GM23338 (cell line): ENCODE measurements at regions not wholly inside any gene's neighbourhood (a gene's known extent, or its start where the extent isn't known, plus 50 kb on each side); places are given as distances from the start of the nearest gene placed in this dataset.

Experiments
- ATAC-seq: fragments of 200-7000 bp; cut with Tn5 transposase; 3 replicates; pipeline ENCODE4 v1.9.1; 2020
- DNase-seq: peaks from one replicate; pipeline ENCODE4 v3.0.0-alpha.2; 2015; ENCODE audit warnings: low spot score
- H2AFZ ChIP-seq: fragments of 200-600 bp; sonication (generic); 2 replicates; pipeline ENCODE4 v1.8.0; 2016; ENCODE audit warnings: antibody characterized with exemption, mild to moderate bottlenecking, moderate library complexity
- H3F3A ChIP-seq: fragments of 200-600 bp; sonication (generic); replicated peaks from 2 replicates; pipeline ENCODE4 v1.8.0; 2017; ENCODE audit warnings: antibody characterized with exemption, mixed run types, low read depth
- H3K27ac ChIP-seq: fragments of 200-600 bp; sonication (generic); 2 replicates; pipeline ENCODE4 v1.6.1; 2016; ENCODE audit warnings: low read depth
- H3K27me3 ChIP-seq: fragments of 200-600 bp; sonication (generic); 2 replicates; pipeline ENCODE4 v1.8.0; 2016; ENCODE audit warnings: mild to moderate bottlenecking, mixed run types, moderate library complexity; ENCODE audit not compliant: insufficient read depth
- H3K36me3 ChIP-seq: fragments of 200-600 bp; sonication (generic); 2 replicates; pipeline ENCODE4 v1.8.0; 2016; ENCODE audit warnings: mild to moderate bottlenecking; ENCODE audit not compliant: insufficient read depth
- H3K4me1 ChIP-seq: fragments of 200-600 bp; sonication (generic); 2 replicates; pipeline ENCODE4 v1.8.0; 2016; ENCODE audit warnings: mild to moderate bottlenecking, moderate library complexity; ENCODE audit not compliant: insufficient read depth
- H3K4me2 ChIP-seq: fragments of 200-600 bp; sonication (generic); 2 replicates; pipeline ENCODE4 v1.7.1; 2017; ENCODE audit warnings: mixed run types
- H3K4me3 ChIP-seq: fragments of 200-600 bp; sonication (generic); 2 replicates; pipeline ENCODE4 v1.6.1; 2016; ENCODE audit warnings: mixed run types
- H3K79me2 ChIP-seq: fragments of 200-600 bp; sonication (generic); replicated peaks from 2 replicates; pipeline ENCODE4 v1.8.0; 2017; ENCODE audit warnings: mild to moderate bottlenecking; ENCODE audit not compliant: insufficient read depth
- H3K9me2 ChIP-seq: fragments of 200-600 bp; sonication (generic); 2 replicates; pipeline ENCODE4 v1.8.0; 2017; ENCODE audit not compliant: insufficient read depth
- H4K20me1 ChIP-seq: fragments of 200-600 bp; sonication (generic); replicated peaks from 2 replicates; pipeline ENCODE4 v1.8.0; 2017; ENCODE audit warnings: mild to moderate bottlenecking; ENCODE audit not compliant: insufficient read depth
- H3K27ac Mint-ChIP-seq: 2 replicates; pipeline ENCODE4 v1.8.0; 2020; ENCODE audit warnings: inconsistent platforms, mild to moderate bottlenecking, moderate library complexity, mixed read lengths
- H3K27me3 Mint-ChIP-seq: 3 replicates; pipeline ENCODE4 v1.8.0; 2022; ENCODE audit warnings: low read depth, mild to moderate bottlenecking, moderate library complexity, mixed read lengths, inconsistent platforms; ENCODE audit not compliant: insufficient read depth, poor library complexity
- H3K36me3 Mint-ChIP-seq: 3 replicates; pipeline ENCODE4 v1.8.0; 2021; ENCODE audit warnings: low read depth, mild to moderate bottlenecking, inconsistent platforms, moderate library complexity, mixed read lengths
- H3K4me1 Mint-ChIP-seq: 3 replicates; pipeline ENCODE4 v1.8.0; 2020; ENCODE audit warnings: mild to moderate bottlenecking, inconsistent platforms, mixed read lengths
- H3K4me3 Mint-ChIP-seq: 3 replicates; pipeline ENCODE4 v1.8.0; 2021; ENCODE audit warnings: moderate library complexity, mild to moderate bottlenecking, inconsistent platforms, mixed read lengths
- H3K9me3 Mint-ChIP-seq: 3 replicates; pipeline ENCODE4 v1.8.0; 2020; ENCODE audit warnings: moderate library complexity, mild to moderate bottlenecking, inconsistent platforms, mixed read lengths
- CREB1 ChIP-seq: fragments of 250-450 bp; sonication (Bioruptor Pico); IDR thresholded peaks from 2 replicates; pipeline ENCODE4 v1.5.0; 2020; ENCODE audit warnings: low read depth, mild to moderate bottlenecking, moderate library complexity
- CTCF ChIP-seq, 2 experiments: fragments of 200-600 bp in 1 of 2; sonication (generic) in 1 of 2; conservative IDR thresholded peaks; 2 replicates each; pipeline versions ENCODE4 v1.5.1 to v1.6.1; 2016 to 2017; ENCODE audit warnings: antibody characterized with exemption in 2 of 2, low read depth in 2 of 2, mild to moderate bottlenecking in 2 of 2, moderate library complexity in 1 of 2
- ETS1 ChIP-seq: IDR thresholded peaks from 2 replicates; pipeline ENCODE4 v1.6.1; 2016; ENCODE audit warnings: antibody characterized with exemption
- EZH2 ChIP-seq: fragments of 200-600 bp; sonication (generic); IDR thresholded peaks from one replicate; pipeline ENCODE4 v1.8.0; 2017; ENCODE audit warnings: antibody characterized with exemption, mild to moderate bottlenecking, low read depth; ENCODE audit not compliant: unreplicated experiment
- EZH2phosphoT487 ChIP-seq: fragments of 200-600 bp; sonication (generic); IDR thresholded peaks from one replicate; pipeline ENCODE4 v1.8.1; 2018; ENCODE audit warnings: antibody characterized with exemption; ENCODE audit not compliant: unreplicated experiment
- JUNB ChIP-seq: IDR thresholded peaks from one replicate; pipeline ENCODE4 v1.6.1; 2016; ENCODE audit warnings: antibody characterized with exemption; ENCODE audit not compliant: unreplicated experiment
- NANOG ChIP-seq: IDR thresholded peaks from 2 replicates; pipeline ENCODE4 v1.6.1; 2016; ENCODE audit warnings: antibody characterized with exemption, borderline replicate concordance
- POLR2AphosphoS5 ChIP-seq: IDR thresholded peaks from 2 replicates; pipeline ENCODE4 v1.6.1; 2016; ENCODE audit warnings: antibody characterized with exemption, low read depth
- REST ChIP-seq: IDR thresholded peaks from one replicate; pipeline ENCODE4 v1.6.1; 2018; ENCODE audit warnings: antibody characterized with exemption; ENCODE audit not compliant: unreplicated experiment
- STAT1 ChIP-seq: IDR thresholded peaks from one replicate; pipeline ENCODE4 v1.6.1; 2016; ENCODE audit warnings: antibody characterized with exemption; ENCODE audit not compliant: unreplicated experiment
- ZNF114 ChIP-seq: fragments of 250-450 bp; sonication (Bioruptor Pico); IDR thresholded peaks from 2 replicates; pipeline ENCODE4 v1.5.0; 2020; ENCODE audit warnings: mild to moderate bottlenecking, moderate library complexity
- ZNF331 ChIP-seq: fragments of 250-450 bp; sonication (Bioruptor Pico); IDR thresholded peaks from 2 replicates; pipeline ENCODE4 v1.5.0; 2020; ENCODE audit warnings: low read depth, mild to moderate bottlenecking, moderate library complexity
- ZNF462 ChIP-seq: fragments of 250-450 bp; sonication (Bioruptor Pico); IDR thresholded peaks from 2 replicates; pipeline ENCODE4 v1.5.0; 2020; ENCODE audit warnings: mild to moderate bottlenecking, moderate library complexity

GRCh38 chr6:68200929-68201328, 434.2 kb upstream of the ADGRB3 start:
- no peak for DNase-seq
- no peaks in the 10 kb centered on the region for H3K27me3 ChIP-seq
- Mint-ChIP-seq H3K27me3 (no peaks in the 10 kb centered on the region), H3K36me3 (peaks cover 29% of the 10 kb centered on the region), H3K9me3 (peaks cover 33% of the 10 kb centered on the region), H3K27ac (no peak overlapping the region), H3K4me1 (no peaks in the 10 kb centered on the region), H3K4me3 (no peak overlapping the region)
- no peak overlapping the region for H3K27ac ChIP-seq
- H3K4me1 ChIP-seq: no peaks in the 10 kb centered on the region
- H4K20me1 ChIP-seq: no peaks in the 10 kb centered on the region
- no peak for ATAC-seq
- H3K4me2 ChIP-seq: no peak overlapping the region
- TF ChIP-seq JUNB: no peak
- TF ChIP-seq ZNF462 (CRISPR knock-in tag): no peak
- TF ChIP-seq CREB1 (CRISPR knock-in tag): no peak
- no peak for TF ChIP-seq REST
- no peak for TF ChIP-seq ZNF331
- no peak for TF ChIP-seq CTCF (conservative IDR thresholded peaks at IDR 0.05; ENCODE audit: low read depth in 2 of 2)
- no peak for TF ChIP-seq EZH2phosphoT487
- no peak for TF ChIP-seq EZH2
- no peak for TF ChIP-seq POLR2AphosphoS5
- no peak for TF ChIP-seq ZNF114 (CRISPR knock-in tag)
- no peak for TF ChIP-seq ETS1
- no peak for TF ChIP-seq STAT1
- TF ChIP-seq NANOG: no peak
- H2AFZ ChIP-seq: no peak overlapping the region
- no peaks in the 10 kb centered on the region for H3F3A ChIP-seq
- H3K4me3 ChIP-seq: no peak overlapping the region
- no peaks in the 10 kb centered on the region for H3K79me2 ChIP-seq
- H3K36me3 ChIP-seq: 0 out of 2 replicates have a peak, but pooled peaks cover 6% of the 10 kb centered on the region
- peaks cover 5% of the 10 kb centered on the region; the same call in 1 of the 2 replicates for H3K9me2 ChIP-seq
